Smooth muscle cell (in vitro differentiated cells): ENCODE measurements at regions not wholly inside any gene's neighbourhood (a gene's known extent, or its start where the extent isn't known, plus 50 kb on each side); places are given as distances from the start of the nearest gene placed in this dataset.

ENCODE experiments used
- DNase-seq: peaks from one replicate; lab custom pipeline; 2025; ENCODE audit not compliant: unreplicated experiment; lab: John Stamatoyannopoulos, UW
- H2AFZ ChIP-seq: fragments of 200-600 bp; sonication (generic); 2 replicates; pipeline ENCODE4 v1.6.0; 2016; ENCODE audit warnings: antibody characterized with exemption, low read depth, mild to moderate bottlenecking
- H3F3A ChIP-seq: fragments of 200-600 bp; sonication (generic); 2 replicates; pipeline ENCODE4 v1.6.0; 2017; ENCODE audit warnings: antibody characterized with exemption, low read depth
- H3K27ac ChIP-seq: fragments of 200-600 bp; sonication (generic); 2 replicates; pipeline ENCODE4 v1.5.1; 2016; ENCODE audit warnings: low read depth, mild to moderate bottlenecking
- H3K27me3 ChIP-seq: fragments of 200-600 bp; sonication (generic); 2 replicates; pipeline ENCODE4 v1.6.1; 2016; ENCODE audit warnings: low read depth, mild to moderate bottlenecking
- H3K36me3 ChIP-seq: fragments of 200-600 bp; sonication (generic); 2 replicates; pipeline ENCODE4 v1.5.1; 2016; ENCODE audit warnings: low read depth
- H3K4me1 ChIP-seq: fragments of 200-600 bp; sonication (generic); 2 replicates; pipeline ENCODE4 v1.5.1; 2016; ENCODE audit warnings: low read depth
- H3K4me2 ChIP-seq: fragments of 200-600 bp; sonication (generic); 2 replicates; pipeline ENCODE4 v1.6.0; 2016; ENCODE audit warnings: mild to moderate bottlenecking
- H3K4me3 ChIP-seq: fragments of 200-600 bp; sonication (generic); 2 replicates; pipeline ENCODE4 v1.5.1; 2016; ENCODE audit warnings: mild to moderate bottlenecking
- H3K79me2 ChIP-seq: fragments of 200-600 bp; sonication (generic); 2 replicates; pipeline ENCODE4 v1.6.0; 2016; ENCODE audit warnings: low read depth, mild to moderate bottlenecking
- H3K9ac ChIP-seq: fragments of 200-600 bp; sonication (generic); 2 replicates; pipeline ENCODE4 v1.6.0; 2016; ENCODE audit warnings: low read depth
- H3K9me3 ChIP-seq: fragments of 200-600 bp; sonication (generic); replicated peaks from 2 replicates; pipeline ENCODE4 v1.5.1; 2016; ENCODE audit warnings: low read depth
- H4K20me1 ChIP-seq: fragments of 200-600 bp; sonication (generic); 2 replicates; pipeline ENCODE4 v1.6.0; 2016; ENCODE audit warnings: low read depth
- WGBS: methylation state at CpG from one replicate; pipeline ENCODE4 v1.1.7; 2016; ENCODE audit warnings: low lambda C conversion rate; 5-methylcytosine and 5-hydroxymethylcytosine counted together
- TF ChIP-seq, protein P1 (sequence below): fragments of 200-600 bp; sonication (generic); IDR thresholded peaks from 2 replicates; pipeline ENCODE4 v1.5.1; 2017; ENCODE audit warnings: borderline replicate concordance, mild to moderate bottlenecking, antibody characterized with exemption; ENCODE audit not compliant: insufficient read depth, poor library complexity, severe bottlenecking

DNA sequence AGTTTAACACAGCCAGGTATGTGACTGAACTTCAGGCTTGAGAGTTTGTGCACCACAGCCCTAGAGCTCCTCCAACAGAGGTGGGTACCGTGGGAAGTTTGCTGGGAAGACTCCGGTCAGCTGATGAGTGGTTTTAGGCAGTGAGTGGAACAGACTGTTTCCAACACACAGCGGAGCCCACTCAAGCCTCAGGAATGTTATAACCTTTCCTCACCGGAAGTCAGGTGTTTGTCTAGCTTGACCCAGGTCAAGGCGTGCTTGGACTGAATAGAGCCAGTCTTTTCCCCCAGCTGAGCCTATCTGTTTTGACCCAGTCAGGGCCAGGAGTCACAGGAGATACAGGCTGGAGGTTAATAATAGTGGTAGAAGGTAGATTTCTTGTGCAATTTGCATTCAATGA, 138.4 kb upstream of the PARP11 start:
- Histone ChIP-seq H2AFZ (no peak overlapping the region), H3K4me3 (no peak overlapping the region), H3K9ac (no peak overlapping the region), H3K36me3 (no peaks in the 10 kb centered on the region), H3K4me1 (peaks cover 7% of the 10 kb centered on the region), H3K27ac (no peak overlapping the region), H3K9me3 (no peaks in the 10 kb centered on the region), H3K79me2 (no peaks in the 10 kb centered on the region), H3K4me2 (no peak overlapping the region), H3K27me3 (no peaks in the 10 kb centered on the region), H4K20me1 (no peaks in the 10 kb centered on the region), H3F3A (no peaks in the 10 kb centered on the region)
- no peak for DNase-seq
- TF ChIP-seq, protein P1, sequence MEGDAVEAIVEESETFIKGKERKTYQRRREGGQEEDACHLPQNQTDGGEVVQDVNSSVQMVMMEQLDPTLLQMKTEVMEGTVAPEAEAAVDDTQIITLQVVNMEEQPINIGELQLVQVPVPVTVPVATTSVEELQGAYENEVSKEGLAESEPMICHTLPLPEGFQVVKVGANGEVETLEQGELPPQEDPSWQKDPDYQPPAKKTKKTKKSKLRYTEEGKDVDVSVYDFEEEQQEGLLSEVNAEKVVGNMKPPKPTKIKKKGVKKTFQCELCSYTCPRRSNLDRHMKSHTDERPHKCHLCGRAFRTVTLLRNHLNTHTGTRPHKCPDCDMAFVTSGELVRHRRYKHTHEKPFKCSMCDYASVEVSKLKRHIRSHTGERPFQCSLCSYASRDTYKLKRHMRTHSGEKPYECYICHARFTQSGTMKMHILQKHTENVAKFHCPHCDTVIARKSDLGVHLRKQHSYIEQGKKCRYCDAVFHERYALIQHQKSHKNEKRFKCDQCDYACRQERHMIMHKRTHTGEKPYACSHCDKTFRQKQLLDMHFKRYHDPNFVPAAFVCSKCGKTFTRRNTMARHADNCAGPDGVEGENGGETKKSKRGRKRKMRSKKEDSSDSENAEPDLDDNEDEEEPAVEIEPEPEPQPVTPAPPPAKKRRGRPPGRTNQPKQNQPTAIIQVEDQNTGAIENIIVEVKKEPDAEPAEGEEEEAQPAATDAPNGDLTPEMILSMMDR = no peak
- 70% methylated on average over 5 of the region's 5 CpGs for WGBS

DNA sequence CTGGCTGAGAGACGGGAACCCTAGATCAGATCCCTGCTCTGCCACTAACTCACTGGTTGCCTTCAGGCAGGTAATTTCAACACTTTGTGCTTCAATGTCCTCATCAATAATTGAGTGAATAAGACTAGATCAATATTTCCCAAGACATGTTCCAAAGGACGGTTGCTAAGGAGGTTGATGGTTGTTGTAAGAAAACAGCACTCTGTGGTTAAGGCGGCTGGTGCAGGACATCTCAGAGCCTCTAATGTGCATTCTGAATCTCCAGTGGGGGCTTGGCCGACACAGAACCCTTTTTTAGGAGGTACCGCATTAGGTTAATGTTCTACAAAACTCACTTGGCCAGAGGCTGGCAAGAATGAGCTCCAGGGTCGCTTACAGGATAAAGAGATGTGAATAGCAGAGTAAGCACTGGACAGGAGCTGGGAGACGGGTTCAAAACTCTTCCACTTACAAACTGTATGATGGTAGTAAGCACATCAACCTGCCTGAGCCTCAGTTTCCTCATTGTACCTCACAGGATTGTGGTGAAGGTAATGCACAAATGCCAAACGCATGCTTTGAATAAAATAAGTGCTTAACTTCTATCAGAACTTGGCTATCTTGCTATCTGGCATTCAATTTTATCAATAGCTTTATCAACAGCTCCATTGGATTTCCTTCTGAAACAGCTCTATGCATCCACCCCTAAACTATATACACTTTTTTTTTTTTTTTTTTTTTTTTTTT, 136.9 kb upstream of the PARP11 start:
- H3K36me3 ChIP-seq = no peaks in the 10 kb centered on the region
- H3K4me3 ChIP-seq = no peak overlapping the region
- no peak for DNase-seq
- H3K4me1 ChIP-seq = peaks cover 7% of the 10 kb centered on the region
- no peaks in the 10 kb centered on the region for H3F3A ChIP-seq
- WGBS = 95% methylated on average over 8 of the region's 8 CpGs
- H3K4me2 ChIP-seq = no peak overlapping the region
- H4K20me1 ChIP-seq = no peaks in the 10 kb centered on the region
- no peaks in the 10 kb centered on the region for H3K27me3 ChIP-seq
- TF ChIP-seq, protein P1 = no peak
- H3K9me3 ChIP-seq = no peaks in the 10 kb centered on the region
- H3K79me2 ChIP-seq = no peaks in the 10 kb centered on the region
- no peak overlapping the region for H3K27ac ChIP-seq
- H2AFZ ChIP-seq = no peak overlapping the region
- no peak overlapping the region for H3K9ac ChIP-seq

DNA sequence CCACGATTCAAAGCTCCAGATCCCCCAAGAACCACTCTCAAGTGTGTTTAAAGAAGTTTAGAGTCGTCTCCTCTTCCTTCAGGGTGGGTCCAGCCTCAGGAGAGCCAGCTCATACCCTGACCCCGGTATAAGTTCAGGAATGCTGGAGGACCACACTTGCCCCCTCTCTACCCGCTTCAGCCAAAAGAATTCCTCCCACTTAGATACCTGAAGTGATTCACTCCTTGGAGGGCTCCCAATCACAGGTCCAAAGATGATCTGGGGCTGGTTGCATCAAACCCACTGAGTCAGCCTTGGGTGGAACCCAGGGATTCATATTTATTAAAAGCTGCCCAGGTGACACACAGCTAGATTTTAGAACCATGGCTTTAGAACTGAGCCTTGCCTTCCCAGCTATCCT, 133.5 kb upstream of the PARP11 start:
- no peak overlapping the region for H3K4me3 ChIP-seq
- H2AFZ ChIP-seq = no peak overlapping the region
- TF ChIP-seq, protein P1 = no peak
- no peaks in the 10 kb centered on the region for H3K4me1 ChIP-seq
- DNase-seq = no peak
- no peak overlapping the region for H3K27ac ChIP-seq
- H3K9me3 ChIP-seq = no peaks in the 10 kb centered on the region
- H3K4me2 ChIP-seq = no peak overlapping the region
- H4K20me1 ChIP-seq = no peaks in the 10 kb centered on the region
- H3K36me3 ChIP-seq = no peaks in the 10 kb centered on the region
- no peaks in the 10 kb centered on the region for H3K27me3 ChIP-seq
- WGBS = 92% methylated on average over 4 of the region's 4 CpGs
- no peak overlapping the region for H3K9ac ChIP-seq
- H3K79me2 ChIP-seq = no peaks in the 10 kb centered on the region
- no peaks in the 10 kb centered on the region for H3F3A ChIP-seq

DNA sequence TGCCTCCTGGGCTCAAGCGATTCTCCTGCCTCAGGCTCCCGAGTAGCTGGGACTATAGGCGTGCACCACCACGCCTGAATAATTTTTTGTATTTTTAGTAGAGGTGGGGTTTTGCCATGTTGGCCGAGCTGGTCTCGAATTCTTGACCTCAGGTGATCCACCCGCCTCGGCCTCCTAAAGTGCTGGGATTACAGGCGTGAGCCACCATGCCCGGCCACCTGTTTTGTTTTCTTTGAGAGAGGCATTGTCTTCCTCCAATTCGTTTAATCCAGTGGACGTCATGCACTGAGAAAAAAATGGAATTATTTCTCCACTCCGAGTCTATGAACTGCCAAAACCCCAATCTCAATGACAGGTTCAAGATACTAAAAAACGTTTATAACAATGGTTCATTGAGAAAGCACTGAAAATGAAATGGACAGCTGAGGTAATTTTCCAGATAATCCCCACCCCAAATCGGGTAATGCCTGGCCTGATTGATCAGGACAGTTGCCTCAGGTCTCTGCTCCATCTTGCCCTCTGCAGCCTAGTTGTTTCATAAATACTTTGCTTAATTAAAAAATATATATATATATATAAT, 132.7 kb upstream of the PARP11 start:
- Histone ChIP-seq H3K4me2 (no peak overlapping the region), H3K27me3 (no peaks in the 10 kb centered on the region), H3K4me1 (no peaks in the 10 kb centered on the region), H3K36me3 (no peaks in the 10 kb centered on the region), H2AFZ (no peak overlapping the region), H3K4me3 (no peak overlapping the region), H3K27ac (no peak overlapping the region), H4K20me1 (no peaks in the 10 kb centered on the region), H3F3A (no peaks in the 10 kb centered on the region), H3K79me2 (no peaks in the 10 kb centered on the region), H3K9ac (no peak overlapping the region), H3K9me3 (no peaks in the 10 kb centered on the region)
- TF ChIP-seq, protein P1 = no peak
- DNase-seq = no peak
- 93% methylated on average over 15 of the region's 15 CpGs for WGBS
